Esophagus squamous epithelium (tissue), 4 donors: ENCODE measurements at regions not wholly inside any gene's neighbourhood (a gene's known extent, or its start where the extent isn't known, plus 50 kb on each side); places are given as distances from the start of the nearest gene placed in this dataset.

Experiments used
- CTCF ChIP-seq, 6 experiments: fragments of 450-650 bp in 4 of 6; fragments of 200-600 bp in 2 of 6; sonication (generic) in 2 of 6; IDR thresholded peaks; one replicate each; pipeline ENCODE4 v1.5.1; 2016 to 2019; ENCODE audit warnings: antibody characterized with exemption in 6 of 6, mild to moderate bottlenecking in 4 of 6, moderate library complexity in 4 of 6
- POLR2A ChIP-seq, 4 donors: fragments of 450-650 bp; IDR thresholded peaks; one replicate each; pipeline ENCODE4 v1.6.1; 2017; ENCODE audit warnings: antibody characterized with exemption in 4 of 4, mild to moderate bottlenecking in 4 of 4, moderate library complexity in 3 of 4

GRCh38 chr16:59190731-59191130, 456.6 kb upstream of the GOT2 start:
- TF ChIP-seq CTCF (IDR thresholded peaks at IDR 0.05) = no peak
- TF ChIP-seq POLR2A (IDR thresholded peaks at IDR 0.05) = no peak
